Neural crest cell (in vitro differentiated cells): ENCODE measurements at regions not wholly inside any gene's neighbourhood (a gene's known extent, or its start where the extent isn't known, plus 50 kb on each side); places are given as distances from the start of the nearest gene placed in this dataset.

ENCODE experiments used
- DNase-seq: peaks from one replicate; pipeline ENCODE4 v3.0.0; 2021; ENCODE audit warnings: low read depth, mixed read lengths, low spot score
- H3K27ac Mint-ChIP-seq: one replicate; pipeline ENCODE4 v1.8.0; 2021; ENCODE audit warnings: mild to moderate bottlenecking, mixed read lengths; ENCODE audit not compliant: unreplicated experiment
- H3K27me3 Mint-ChIP-seq: 2 replicates; pipeline ENCODE4 v1.8.0; 2021; ENCODE audit warnings: low read depth, mild to moderate bottlenecking, mixed read lengths
- H3K36me3 Mint-ChIP-seq: 2 replicates; pipeline ENCODE4 v1.8.0; 2021; ENCODE audit warnings: low read depth, mild to moderate bottlenecking, mixed read lengths
- H3K4me1 Mint-ChIP-seq: 2 replicates; pipeline ENCODE4 v1.8.0; 2021; ENCODE audit warnings: mixed read lengths
- H3K4me3 Mint-ChIP-seq: one replicate; pipeline ENCODE4 v1.8.0; 2021; ENCODE audit warnings: mild to moderate bottlenecking, mixed read lengths
- H3K9me3 Mint-ChIP-seq: 2 replicates; pipeline ENCODE4 v1.8.0; 2021; ENCODE audit warnings: mixed read lengths
- CTCF ChIP-seq: fragments of 200-600 bp; sonication (generic); conservative IDR thresholded peaks from 2 replicates; pipeline ENCODE4 v1.5.0; 2021; ENCODE audit warnings: antibody characterized with exemption, mild to moderate bottlenecking

- no peak for TF ChIP-seq CTCF
- no peak overlapping the region for H3K4me3 Mint-ChIP-seq
- DNase-seq: no peak
- H3K27ac Mint-ChIP-seq: peak overlapping the region; percentile 13
- no peaks in the 10 kb centered on the region for H3K27me3 Mint-ChIP-seq
- no peaks in the 10 kb centered on the region for H3K36me3 Mint-ChIP-seq
- no peaks in the 10 kb centered on the region for H3K9me3 Mint-ChIP-seq
- H3K4me1 Mint-ChIP-seq: peaks cover 34% of the 10 kb centered on the region
Observed at GRCh38 chr15:62641825-62642224, 400.7 kb upstream of the TPM1 start.

GRCh38 chr15:62643572-62643971 lies 399.0 kb upstream of the TPM1 start:
- no peak overlapping the region for H3K4me3 Mint-ChIP-seq
- no peak overlapping the region for H3K27ac Mint-ChIP-seq
- no peak for TF ChIP-seq CTCF
- no peaks in the 10 kb centered on the region for H3K27me3 Mint-ChIP-seq
- H3K36me3 Mint-ChIP-seq: peaks cover 3% of the 10 kb centered on the region
- no peak for DNase-seq
- peaks cover 25% of the 10 kb centered on the region for H3K4me1 Mint-ChIP-seq
- H3K9me3 Mint-ChIP-seq: no peaks in the 10 kb centered on the region

- peak overlapping the region; percentile 39 for H3K27ac Mint-ChIP-seq
- no peaks in the 10 kb centered on the region for H3K9me3 Mint-ChIP-seq
- DNase-seq: no peak
- peaks cover 25% of the 10 kb centered on the region for H3K4me1 Mint-ChIP-seq
- H3K27me3 Mint-ChIP-seq: no peaks in the 10 kb centered on the region
- TF ChIP-seq CTCF: no peak
- peaks cover 3% of the 10 kb centered on the region for H3K36me3 Mint-ChIP-seq
- no peak overlapping the region for H3K4me3 Mint-ChIP-seq
Observed at GRCh38 chr15:62644216-62644888, 398.2 kb upstream of the TPM1 start.

- no peaks in the 10 kb centered on the region for H3K9me3 Mint-ChIP-seq
- DNase-seq: no peak
- H3K36me3 Mint-ChIP-seq: peaks cover 3% of the 10 kb centered on the region
- H3K4me3 Mint-ChIP-seq: no peak overlapping the region
- TF ChIP-seq CTCF: no peak
- H3K27ac Mint-ChIP-seq: peak overlapping the region; percentile 39
- peaks cover 25% of the 10 kb centered on the region for H3K4me1 Mint-ChIP-seq
- H3K27me3 Mint-ChIP-seq: no peaks in the 10 kb centered on the region
Observed at GRCh38 chr15:62644889-62645742, 397.4 kb upstream of the TPM1 start.

GRCh38 chr15:62647202-62647842 lies 395.2 kb upstream of the TPM1 start:
- no peak for TF ChIP-seq CTCF
- no peaks in the 10 kb centered on the region for H3K9me3 Mint-ChIP-seq
- no peaks in the 10 kb centered on the region for H3K27me3 Mint-ChIP-seq
- no peak overlapping the region for H3K4me3 Mint-ChIP-seq
- peaks cover 3% of the 10 kb centered on the region for H3K36me3 Mint-ChIP-seq
- DNase-seq: no peak
- H3K27ac Mint-ChIP-seq: no peak overlapping the region
- H3K4me1 Mint-ChIP-seq: peaks cover 19% of the 10 kb centered on the region
